NB4 (cell line): ENCODE measurements at regions not wholly inside any gene's neighbourhood (a gene's known extent, or its start where the extent isn't known, plus 50 kb on each side); places are given as distances from the start of the nearest gene placed in this dataset.

Experiments used
- CTCF ChIP-seq: IDR thresholded peaks from one replicate; pipeline ENCODE4 v1.5.1; 2012; ENCODE audit warnings: low read depth, low read length
- MAX ChIP-seq: IDR thresholded peaks from 2 replicates; pipeline ENCODE4 v1.6.1; 2011; ENCODE audit warnings: low read depth, low read length
- POLR2A ChIP-seq: IDR thresholded peaks from 2 replicates; pipeline ENCODE4 v1.6.1; 2011; ENCODE audit warnings: mild to moderate bottlenecking; ENCODE audit not compliant: insufficient read length; ENCODE audit errors: extremely low read depth

- TF ChIP-seq CTCF, result no peak
- no peak for TF ChIP-seq MAX
- no peak for TF ChIP-seq POLR2A
Measured at GRCh38 chr16:49024896-49025295, 256.7 kb downstream of the CBLN1 start.
